ENCODE measurements at regions not wholly inside any gene's neighbourhood (a gene's known extent, or its start where the extent isn't known, plus 50 kb on each side); places are given as distances from the start of the nearest gene placed in this dataset.

GRCh38 chr13:48790199-48790598 lies 136.5 kb downstream of the CYSLTR2 start:
- Histone ChIP-seq H3K4me1 (no peaks in the 10 kb centered on the region), H3K27me3 (no peaks in the 10 kb centered on the region), H3K36me3 (no peaks in the 10 kb centered on the region), H3K27ac (no peak overlapping the region), H3K4me3 (no peak overlapping the region), H3K9me3 (no peaks in the 10 kb centered on the region)
- no peak for TF ChIP-seq CTCF (IDR thresholded peaks at IDR 0.05)
- ATAC-seq: no peak
- intact Hi-C loops (cut with DNase I): no loop called here
- no peak for FAIRE-seq
- no peak for DNase-seq
- 52 to 63% methylated on average over 3 of the region's 3 CpGs for whole genome bisulfite sequencing, 2 donors

GRCh38 chr13:48790966-48791365 lies 137.2 kb downstream of the CYSLTR2 start:
- ATAC-seq: no peak
- intact Hi-C loops (cut with DNase I): no loop called here
- no peaks in the 10 kb centered on the region for H3K27me3 ChIP-seq
- H3K9me3 ChIP-seq: no peaks in the 10 kb centered on the region
- TF ChIP-seq CTCF (IDR thresholded peaks at IDR 0.05): no peak
- no peak for FAIRE-seq
- no peaks in the 10 kb centered on the region for H3K4me1 ChIP-seq
- no peak overlapping the region for H3K27ac ChIP-seq
- 88 to 94% methylated on average over 1 of the region's 1 CpG for WGBS, 2 donors
- no peak overlapping the region for H3K4me3 ChIP-seq
- no peaks in the 10 kb centered on the region for H3K36me3 ChIP-seq
- no peak for DNase-seq

GRCh38 chr13:48797127-48797526 lies 143.4 kb downstream of the CYSLTR2 start:
- Histone ChIP-seq H3K9me3 (no peaks in the 10 kb centered on the region), H3K36me3 (no peaks in the 10 kb centered on the region), H3K4me1 (no peaks in the 10 kb centered on the region), H3K4me3 (no peak overlapping the region), H3K27me3 (no peaks in the 10 kb centered on the region), H3K27ac (no peak overlapping the region)
- no peak for TF ChIP-seq CTCF (IDR thresholded peaks at IDR 0.05)
- WGBS, 2 donors: 41% methylated on average over 3 of the region's 3 CpGs
- intact Hi-C loops (cut with DNase I): no loop called here
- DNase-seq (no peak), FAIRE-seq (no peak), ATAC-seq (no peak)

GRCh38 chr13:48797761-48798160 lies 144.0 kb downstream of the CYSLTR2 start:
- intact Hi-C loops (cut with DNase I): no loop called here
- no peaks in the 10 kb centered on the region for H3K27me3 ChIP-seq
- WGBS, 2 donors: 72 to 95% methylated on average over 1 of the region's 1 CpG
- no peaks in the 10 kb centered on the region for H3K4me1 ChIP-seq
- H3K4me3 ChIP-seq: no peak overlapping the region
- no peak for ATAC-seq
- no peak for FAIRE-seq
- H3K36me3 ChIP-seq: no peaks in the 10 kb centered on the region
- H3K27ac ChIP-seq: no peak overlapping the region
- DNase-seq: no peak
- H3K9me3 ChIP-seq: no peaks in the 10 kb centered on the region
- TF ChIP-seq CTCF (IDR thresholded peaks at IDR 0.05): no peak

- FAIRE-seq (no peak), ATAC-seq (no peak), DNase-seq (no peak)
- H3K36me3 ChIP-seq: no peaks in the 10 kb centered on the region
- no peak for TF ChIP-seq CTCF (IDR thresholded peaks at IDR 0.05)
- 71 to 75% methylated on average over 2 of the region's 2 CpGs for WGBS, 2 donors
- intact Hi-C loops (cut with DNase I): no loop called here
- no peak overlapping the region for H3K4me3 ChIP-seq
- no peaks in the 10 kb centered on the region for H3K9me3 ChIP-seq
- no peaks in the 10 kb centered on the region for H3K27me3 ChIP-seq
- H3K27ac ChIP-seq: no peak overlapping the region
- no peaks in the 10 kb centered on the region for H3K4me1 ChIP-seq
These were observed 144.5 kb downstream of the CYSLTR2 start for GRCh38 chr13:48798180-48798579.

Measured in pancreas (tissue), 10 donors.